ENCODE measurements at regions not wholly inside any gene's neighbourhood (a gene's known extent, or its start where the extent isn't known, plus 50 kb on each side); places are given as distances from the start of the nearest gene placed in this dataset.

DNA sequence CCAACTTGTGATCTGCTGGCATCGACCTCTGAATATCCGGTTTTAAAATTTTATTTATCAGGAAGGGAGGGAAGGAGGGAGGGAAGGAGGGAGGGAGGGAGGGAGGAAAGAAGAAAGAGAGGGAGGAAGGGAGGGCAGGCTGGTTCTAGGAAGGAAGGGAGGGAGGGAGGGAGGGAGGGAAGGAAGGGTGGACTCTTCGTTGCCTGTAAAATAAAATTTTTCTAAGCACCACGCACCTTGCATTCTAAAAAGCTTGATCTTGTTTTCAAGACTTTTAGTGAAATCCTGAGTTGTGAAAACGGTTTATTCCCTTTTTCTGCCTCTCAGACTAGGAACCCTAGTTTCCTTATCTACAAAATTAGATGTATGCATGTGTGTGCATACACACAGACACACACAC lies 101.7 kb upstream of the RAP2B start:
- TF ChIP-seq CTCF (IDR thresholded peaks at IDR 0.05; ENCODE audit: partially characterized antibody, unreplicated experiment) = no peak
- H3K4me1 Mint-ChIP-seq (ENCODE audit: low read depth, unreplicated experiment) = no peaks in the 10 kb centered on the region

GRCh38 chr3:153061938-153062528 lies 100.0 kb upstream of the RAP2B start:
- H3K27ac Mint-ChIP-seq (ENCODE audit: unreplicated experiment) = no peak overlapping the region
- no peak for TF ChIP-seq CTCF (IDR thresholded peaks at IDR 0.05; ENCODE audit: partially characterized antibody, unreplicated experiment)
- no peaks in the 10 kb centered on the region for H3K27me3 Mint-ChIP-seq (ENCODE audit: unreplicated experiment)
- H3K9me3 Mint-ChIP-seq (ENCODE audit: unreplicated experiment) = no peaks in the 10 kb centered on the region
- H3K4me1 Mint-ChIP-seq (ENCODE audit: low read depth, unreplicated experiment) = no peaks in the 10 kb centered on the region
- no peak for DNase-seq
- H3K4me3 Mint-ChIP-seq (ENCODE audit: unreplicated experiment) = no peak overlapping the region
- H3K36me3 Mint-ChIP-seq (ENCODE audit: unreplicated experiment) = no peaks in the 10 kb centered on the region

More for the DNA sequence above, 101.7 kb upstream of the RAP2B start:
- H3K27me3 Mint-ChIP-seq (ENCODE audit: unreplicated experiment) = no peaks in the 10 kb centered on the region
- no peaks in the 10 kb centered on the region for H3K36me3 Mint-ChIP-seq (ENCODE audit: unreplicated experiment)
- no peaks in the 10 kb centered on the region for H3K9me3 Mint-ChIP-seq (ENCODE audit: unreplicated experiment)
- H3K27ac Mint-ChIP-seq (ENCODE audit: unreplicated experiment) = no peak overlapping the region
- H3K4me3 Mint-ChIP-seq (ENCODE audit: unreplicated experiment) = no peak overlapping the region
- DNase-seq = no peak

DNA sequence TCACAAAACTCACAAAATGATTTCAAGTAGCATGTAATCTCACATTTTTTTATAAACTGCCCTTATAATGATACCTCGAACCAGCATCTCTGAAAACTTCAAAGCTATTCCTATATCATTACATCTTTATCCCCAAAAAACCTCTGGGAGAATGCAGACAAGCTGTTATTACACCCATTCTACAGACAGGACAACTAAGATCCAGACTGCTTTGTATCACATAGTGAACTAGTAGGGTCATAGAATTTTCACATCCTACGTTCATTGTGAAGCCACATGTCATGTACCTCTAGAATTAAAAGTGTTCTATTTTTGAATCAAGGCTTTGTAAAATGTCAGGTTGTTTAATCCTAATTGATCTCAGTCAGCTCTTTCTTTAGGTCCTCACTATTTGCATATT lies 98.7 kb upstream of the RAP2B start:
- H3K36me3 Mint-ChIP-seq (ENCODE audit: unreplicated experiment) = no peaks in the 10 kb centered on the region
- H3K4me3 Mint-ChIP-seq (ENCODE audit: unreplicated experiment) = no peak overlapping the region
- no peak overlapping the region for H3K27ac Mint-ChIP-seq (ENCODE audit: unreplicated experiment)
- DNase-seq = no peak
- H3K9me3 Mint-ChIP-seq (ENCODE audit: unreplicated experiment) = no peaks in the 10 kb centered on the region
- TF ChIP-seq CTCF (IDR thresholded peaks at IDR 0.05; ENCODE audit: partially characterized antibody, unreplicated experiment) = no peak
- no peaks in the 10 kb centered on the region for H3K27me3 Mint-ChIP-seq (ENCODE audit: unreplicated experiment)
- H3K4me1 Mint-ChIP-seq (ENCODE audit: low read depth, unreplicated experiment) = peaks cover 2% of the 10 kb centered on the region

GRCh38 chr3:153066983-153067382 lies 95.0 kb upstream of the RAP2B start:
- Mint-ChIP-seq H3K4me1 (ENCODE audit: low read depth, unreplicated experiment) (peaks cover 8% of the 10 kb centered on the region), H3K36me3 (ENCODE audit: unreplicated experiment) (no peaks in the 10 kb centered on the region), H3K27ac (ENCODE audit: unreplicated experiment) (no peak overlapping the region), H3K9me3 (ENCODE audit: unreplicated experiment) (no peaks in the 10 kb centered on the region), H3K4me3 (ENCODE audit: unreplicated experiment) (no peak overlapping the region), H3K27me3 (ENCODE audit: unreplicated experiment) (peaks cover 2% of the 10 kb centered on the region)
- TF ChIP-seq CTCF (IDR thresholded peaks at IDR 0.05; ENCODE audit: partially characterized antibody, unreplicated experiment) = no peak
- no peak for DNase-seq

GRCh38 chr3:153069598-153070510 lies 92.2 kb upstream of the RAP2B start:
- no peak for TF ChIP-seq CTCF (IDR thresholded peaks at IDR 0.05; ENCODE audit: partially characterized antibody, unreplicated experiment)
- DNase-seq = no peak
- Mint-ChIP-seq H3K9me3 (ENCODE audit: unreplicated experiment) (no peaks in the 10 kb centered on the region), H3K27ac (ENCODE audit: unreplicated experiment) (peak overlapping the region; percentile 81), H3K27me3 (ENCODE audit: unreplicated experiment) (peaks cover 2% of the 10 kb centered on the region), H3K4me3 (ENCODE audit: unreplicated experiment) (peak overlapping the region; percentile 58), H3K4me1 (ENCODE audit: low read depth, unreplicated experiment) (peaks cover 8% of the 10 kb centered on the region), H3K36me3 (ENCODE audit: unreplicated experiment) (no peaks in the 10 kb centered on the region)
